EH (cell line): ENCODE measurements at regions not wholly inside any gene's neighbourhood (a gene's known extent, or its start where the extent isn't known, plus 50 kb on each side); places are given as distances from the start of the nearest gene placed in this dataset.

ENCODE experiments used
- DNase-seq: peaks from one replicate; pipeline ENCODE4 v3.0.0-alpha.2; 2015; ENCODE audit warnings: low read depth

- DNase-seq: no peak
Measured at GRCh38 chr9:84456527-84456926, 116.0 kb upstream of the SLC28A3 start.

GRCh38 chr9:84460695-84461094 lies 120.1 kb upstream of the SLC28A3 start:
- DNase-seq: no peak

GRCh38 chr9:84463272-84463671 lies 122.7 kb upstream of the SLC28A3 start:
- no peak for DNase-seq

- DNase-seq: no peak
Measured at GRCh38 chr9:84466580-84467285, 126.2 kb upstream of the SLC28A3 start.

GRCh38 chr9:84471816-84472215 lies 131.3 kb upstream of the SLC28A3 start:
- DNase-seq: no peak

DNA sequence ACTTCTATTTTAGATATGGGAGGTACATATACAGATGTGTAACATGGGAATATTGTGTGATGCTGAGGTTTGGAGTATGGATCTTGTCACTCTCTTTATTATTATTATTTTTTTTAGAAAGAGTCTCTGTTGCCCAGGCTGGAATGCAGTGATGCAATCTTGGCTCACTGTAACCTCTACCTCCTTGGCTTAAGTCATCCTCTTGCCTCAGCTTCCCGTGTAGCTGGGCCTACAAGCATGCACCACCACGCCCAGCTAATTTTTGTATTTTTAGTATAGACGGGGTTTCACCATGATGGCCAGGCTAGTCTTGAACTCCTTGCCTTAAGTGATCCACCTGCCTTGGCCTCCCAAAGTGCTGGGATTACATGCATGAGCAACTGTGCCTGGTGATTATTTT lies 138.4 kb upstream of the SLC28A3 start:
- no peak for DNase-seq

DNA sequence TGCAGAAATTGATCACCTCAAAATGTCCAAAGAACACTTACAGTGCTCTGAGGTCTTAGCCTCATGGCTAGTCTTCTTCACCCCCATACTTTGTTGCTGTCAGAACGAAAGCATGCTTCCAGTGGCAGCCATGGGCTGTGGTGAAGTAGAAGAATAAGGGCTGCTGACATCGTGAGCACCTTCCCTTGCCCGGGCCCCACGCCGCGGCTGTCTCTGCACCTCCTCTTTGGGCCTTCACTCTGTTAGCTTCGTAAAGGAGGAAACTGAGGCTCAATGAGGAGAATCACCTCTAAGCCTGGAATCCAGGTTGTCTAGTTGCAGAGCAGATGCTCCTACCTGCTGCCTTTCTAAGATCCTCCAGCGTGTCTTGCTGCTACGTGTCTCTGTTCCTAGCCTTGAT lies 139.5 kb upstream of the SLC28A3 start:
- no peak for DNase-seq

GRCh38 chr9:84481231-84481630 lies 140.7 kb upstream of the SLC28A3 start:
- DNase-seq: no peak

GRCh38 chr9:84481636-84482218 lies 141.2 kb upstream of the SLC28A3 start:
- DNase-seq: no peak

DNA sequence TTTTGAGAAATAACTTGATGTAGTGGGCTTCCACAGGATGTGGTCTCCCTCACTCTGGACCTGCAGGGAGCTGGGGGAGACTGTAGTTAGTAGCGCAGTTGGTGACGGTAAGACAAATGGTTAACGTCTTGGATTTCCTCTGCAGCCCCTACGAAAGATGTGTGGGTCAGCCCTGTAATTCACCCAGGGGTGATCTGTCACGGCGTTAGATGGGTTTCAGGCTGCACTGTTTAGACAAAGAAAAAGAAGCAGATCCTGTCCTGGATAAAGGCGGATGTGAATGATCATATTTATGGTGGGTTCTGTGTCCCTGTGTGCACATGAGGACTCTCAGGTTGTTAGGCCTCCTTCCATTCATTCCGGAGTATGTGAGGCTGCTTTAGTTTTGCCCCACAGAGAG lies 142.0 kb upstream of the SLC28A3 start:
- no peak for DNase-seq

DNA sequence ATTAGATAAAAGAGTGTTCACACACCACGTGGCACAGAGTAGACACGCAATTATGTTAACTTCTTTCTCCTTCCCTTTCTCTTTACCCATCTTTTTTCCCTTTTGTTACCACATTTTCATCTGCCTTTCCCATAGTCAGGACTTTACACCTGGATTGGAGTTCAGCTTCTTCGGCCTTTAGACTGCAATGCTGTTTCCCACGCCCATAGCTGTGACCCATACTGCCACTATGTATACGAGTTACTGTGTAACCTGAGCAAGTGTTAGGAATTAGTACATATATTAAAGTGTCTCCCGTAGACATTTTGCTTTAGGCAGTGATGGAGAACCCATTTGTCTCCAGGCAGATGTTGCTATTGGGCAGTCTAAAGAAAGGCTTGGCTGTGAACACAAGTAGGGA lies 143.6 kb upstream of the SLC28A3 start:
- DNase-seq: no peak

DNA sequence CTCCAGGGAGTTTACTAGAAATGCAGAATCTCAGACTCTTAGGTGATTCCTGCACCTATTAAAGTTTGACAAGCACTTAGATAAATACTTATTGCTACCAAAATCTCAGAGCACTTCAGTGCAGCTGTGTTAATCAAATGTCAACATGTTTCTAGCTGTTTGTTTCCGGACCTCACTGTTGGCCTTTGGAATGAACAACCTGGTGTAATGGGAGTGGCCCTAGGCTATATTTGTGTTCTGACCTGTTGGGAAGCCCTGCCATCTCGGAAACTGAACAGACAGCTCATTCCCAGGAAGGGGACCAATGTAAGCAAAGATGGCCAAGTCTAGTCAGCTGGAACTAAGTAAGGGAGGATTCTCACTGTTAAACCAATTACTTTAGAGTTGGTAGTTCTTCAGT lies 145.0 kb upstream of the SLC28A3 start:
- DNase-seq: no peak

GRCh38 chr9:84486663-84487062 lies 146.1 kb upstream of the SLC28A3 start:
- no peak for DNase-seq

DNA sequence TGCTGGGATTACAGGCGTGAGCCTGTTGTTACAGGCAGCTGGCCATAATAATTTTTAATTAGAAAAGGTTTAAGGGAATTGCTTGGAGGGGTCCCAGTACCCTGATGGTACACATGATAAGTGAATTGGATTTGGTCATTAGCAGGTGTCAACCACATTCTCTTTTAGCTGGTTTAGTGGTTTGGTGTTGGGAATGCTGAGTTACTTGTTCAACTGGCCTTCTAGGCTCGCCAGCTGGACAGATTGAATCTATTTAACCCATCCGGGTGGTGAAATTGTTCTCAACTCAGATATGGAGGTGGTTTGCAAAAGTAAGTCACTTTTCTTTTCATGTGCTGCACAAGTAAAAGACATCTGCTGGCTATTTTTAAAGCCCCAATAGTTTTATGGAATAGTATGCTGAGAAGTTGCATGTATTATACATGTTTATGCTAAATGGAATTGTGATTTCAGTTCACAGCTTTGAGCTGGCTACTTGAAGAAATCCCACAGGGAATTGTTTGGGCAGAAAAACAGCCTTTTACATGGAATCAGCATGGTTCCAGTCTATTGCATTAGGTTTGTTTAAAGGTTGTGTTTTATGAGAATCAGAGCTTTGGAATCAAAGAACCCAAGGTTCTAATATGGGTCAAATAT lies 149.8 kb upstream of the SLC28A3 start:
- no peak for DNase-seq

- DNase-seq: no peak
Measured at GRCh38 chr9:84490842-84491325, 150.3 kb upstream of the SLC28A3 start.

- DNase-seq: no peak
Measured at GRCh38 chr9:84492366-84493159, 152.0 kb upstream of the SLC28A3 start.

GRCh38 chr9:84493284-84493947 lies 152.9 kb upstream of the SLC28A3 start:
- DNase-seq: no peak

GRCh38 chr9:84499969-84500582 lies 159.5 kb upstream of the SLC28A3 start:
- no peak for DNase-seq

DNA sequence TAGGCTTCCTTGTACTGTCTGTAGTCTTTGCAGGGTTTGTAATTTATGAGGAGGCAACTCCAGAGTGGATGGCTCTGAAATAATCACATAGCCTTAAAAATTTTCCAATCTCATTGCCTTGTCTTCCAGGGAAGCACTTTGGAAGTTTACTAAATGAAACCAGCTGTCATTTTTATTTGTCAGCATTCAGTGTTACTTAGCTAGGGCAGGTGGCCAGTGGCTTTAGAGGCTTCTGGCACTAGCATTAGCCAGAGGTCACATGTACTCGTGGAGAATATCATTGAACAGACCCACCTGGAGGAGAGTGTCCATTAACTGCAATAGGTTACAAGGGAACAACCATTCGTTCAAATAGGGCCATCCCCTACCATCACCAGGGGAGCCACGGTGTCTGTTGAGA lies 160.3 kb upstream of the SLC28A3 start:
- no peak for DNase-seq

DNA sequence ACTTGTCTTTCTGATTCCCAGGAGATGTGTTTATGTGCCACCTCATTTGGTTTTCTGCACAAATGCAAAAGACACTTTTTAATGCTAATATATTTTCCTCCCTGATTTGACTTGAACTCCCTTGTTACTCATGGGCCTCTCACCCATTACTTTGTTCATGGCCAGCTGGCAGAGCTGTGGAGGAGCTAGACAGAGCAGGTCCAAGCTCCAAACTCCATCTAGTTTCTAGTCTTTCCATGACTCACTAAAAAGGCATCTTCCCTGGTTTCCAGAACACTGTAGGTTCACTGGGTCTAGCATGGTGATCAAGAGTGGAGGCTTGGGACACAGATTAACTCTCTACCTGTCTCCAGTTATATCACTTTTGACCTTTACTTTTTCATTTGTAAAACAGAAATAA lies 161.0 kb upstream of the SLC28A3 start:
- DNase-seq: no peak

DNA sequence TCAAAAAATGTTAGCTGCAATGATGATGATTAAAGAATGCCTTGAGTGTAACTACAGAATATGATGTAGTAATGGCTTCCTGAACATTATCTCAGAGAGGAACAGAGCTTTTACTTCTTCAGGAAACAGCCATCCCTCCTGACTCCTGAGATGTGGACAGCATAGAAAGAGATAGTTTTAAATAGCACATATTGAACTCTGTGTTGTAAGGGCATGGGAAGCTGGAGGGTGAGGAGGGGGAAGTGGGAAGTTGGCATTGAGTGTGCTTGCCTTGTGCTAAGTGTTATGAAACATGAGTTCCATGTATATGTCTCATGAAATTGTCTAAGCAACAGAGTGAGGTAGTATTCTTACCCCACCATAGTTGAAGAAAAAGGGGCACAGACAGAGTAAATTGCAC lies 161.5 kb upstream of the SLC28A3 start:
- DNase-seq: no peak

DNA sequence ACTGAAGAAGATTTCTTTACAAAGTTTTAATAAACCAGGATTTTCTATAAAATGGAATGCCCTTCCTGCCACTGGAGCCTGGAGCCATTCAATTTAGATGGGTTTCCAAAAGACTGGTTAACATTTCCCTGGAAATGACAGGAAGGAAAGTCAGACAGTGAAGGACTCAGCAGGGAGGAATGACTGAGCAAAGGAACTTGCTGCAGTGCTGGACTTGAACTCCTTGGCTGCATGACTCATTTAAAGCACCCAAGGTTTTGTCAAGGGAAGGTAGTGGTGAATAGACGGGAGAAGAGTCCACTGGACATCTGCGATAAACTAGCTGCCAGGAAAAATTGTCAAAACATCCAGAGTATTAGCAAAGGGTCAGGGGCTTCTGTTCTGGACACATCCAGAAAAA lies 163.8 kb upstream of the SLC28A3 start:
- DNase-seq: no peak
